Activated T-cell treated with anti-CD3 and anti-CD28 coated beads, Interleukin-2, amount 50 U/mL, for 24 hours (primary cell): ENCODE measurements at regions not wholly inside any gene's neighbourhood (a gene's known extent, or its start where the extent isn't known, plus 50 kb on each side); places are given as distances from the start of the nearest gene placed in this dataset.

Source experiments
- DNase-seq: peaks from one replicate; pipeline ENCODE4 v3.0.0-alpha.2; 2020
- H3K27ac Mint-ChIP-seq: 2 replicates; pipeline ENCODE4 v1.8.0; 2020; ENCODE audit warnings: mild to moderate bottlenecking, mixed read lengths
- H3K27me3 Mint-ChIP-seq: 2 replicates; pipeline ENCODE4 v1.8.0; 2020; ENCODE audit warnings: mixed read lengths
- H3K36me3 Mint-ChIP-seq: 2 replicates; pipeline ENCODE4 v1.8.0; 2020; ENCODE audit warnings: low read depth, mixed read lengths
- H3K4me1 Mint-ChIP-seq: 2 replicates; pipeline ENCODE4 v1.8.0; 2020; ENCODE audit warnings: low read depth, mixed read lengths
- H3K4me3 Mint-ChIP-seq: 2 replicates; pipeline ENCODE4 v1.8.0; 2020; ENCODE audit warnings: mild to moderate bottlenecking, moderate library complexity, mixed read lengths
- H3K9me3 Mint-ChIP-seq: 2 replicates; pipeline ENCODE4 v1.8.0; 2020; ENCODE audit warnings: mixed read lengths

GRCh38 chr12:18942669-18943068 lies 186.9 kb upstream of the PLEKHA5 start:
- H3K27me3 Mint-ChIP-seq: peaks cover 3% of the 10 kb centered on the region
- no peaks in the 10 kb centered on the region for H3K4me1 Mint-ChIP-seq
- DNase-seq: no peak
- H3K9me3 Mint-ChIP-seq: no peaks in the 10 kb centered on the region
- no peaks in the 10 kb centered on the region for H3K36me3 Mint-ChIP-seq
- no peak overlapping the region for H3K27ac Mint-ChIP-seq
- H3K4me3 Mint-ChIP-seq: no peak overlapping the region

GRCh38 chr12:18943200-18943599 lies 186.3 kb upstream of the PLEKHA5 start:
- DNase-seq: no peak
- no peak overlapping the region for H3K4me3 Mint-ChIP-seq
- no peak overlapping the region for H3K27ac Mint-ChIP-seq
- no peaks in the 10 kb centered on the region for H3K4me1 Mint-ChIP-seq
- H3K27me3 Mint-ChIP-seq: peaks cover 3% of the 10 kb centered on the region
- H3K36me3 Mint-ChIP-seq: no peaks in the 10 kb centered on the region
- no peaks in the 10 kb centered on the region for H3K9me3 Mint-ChIP-seq

- Mint-ChIP-seq H3K27ac (no peak overlapping the region), H3K27me3 (peaks cover 3% of the 10 kb centered on the region), H3K4me1 (no peaks in the 10 kb centered on the region), H3K36me3 (no peaks in the 10 kb centered on the region), H3K9me3 (no peaks in the 10 kb centered on the region), H3K4me3 (no peak overlapping the region)
- DNase-seq: no peak
Observed at GRCh38 chr12:18946106-18946505, 183.4 kb upstream of the PLEKHA5 start.

- no peak overlapping the region for H3K4me3 Mint-ChIP-seq
- DNase-seq: no peak
- no peaks in the 10 kb centered on the region for H3K9me3 Mint-ChIP-seq
- no peaks in the 10 kb centered on the region for H3K4me1 Mint-ChIP-seq
- H3K27me3 Mint-ChIP-seq: peaks cover 6% of the 10 kb centered on the region
- no peak overlapping the region for H3K27ac Mint-ChIP-seq
- no peaks in the 10 kb centered on the region for H3K36me3 Mint-ChIP-seq
Observed at GRCh38 chr12:18951218-18951617, 178.3 kb upstream of the PLEKHA5 start.

- H3K4me3 Mint-ChIP-seq: no peak overlapping the region
- no peaks in the 10 kb centered on the region for H3K4me1 Mint-ChIP-seq
- no peak for DNase-seq
- H3K36me3 Mint-ChIP-seq: no peaks in the 10 kb centered on the region
- H3K9me3 Mint-ChIP-seq: no peaks in the 10 kb centered on the region
- H3K27ac Mint-ChIP-seq: no peak overlapping the region
- H3K27me3 Mint-ChIP-seq: peaks cover 3% of the 10 kb centered on the region
Observed at GRCh38 chr12:18953505-18953904, 176.0 kb upstream of the PLEKHA5 start.

GRCh38 chr12:18955594-18955993 lies 173.9 kb upstream of the PLEKHA5 start:
- H3K27ac Mint-ChIP-seq: no peak overlapping the region
- H3K4me3 Mint-ChIP-seq: no peak overlapping the region
- no peak for DNase-seq
- H3K4me1 Mint-ChIP-seq: no peaks in the 10 kb centered on the region
- H3K36me3 Mint-ChIP-seq: no peaks in the 10 kb centered on the region
- no peaks in the 10 kb centered on the region for H3K9me3 Mint-ChIP-seq
- peaks cover 3% of the 10 kb centered on the region for H3K27me3 Mint-ChIP-seq

GRCh38 chr12:18965203-18965602 lies 164.3 kb upstream of the PLEKHA5 start:
- Mint-ChIP-seq H3K9me3 (no peaks in the 10 kb centered on the region), H3K4me3 (no peak overlapping the region), H3K4me1 (no peaks in the 10 kb centered on the region), H3K36me3 (no peaks in the 10 kb centered on the region), H3K27me3 (peaks cover 3% of the 10 kb centered on the region), H3K27ac (no peak overlapping the region)
- DNase-seq: no peak

GRCh38 chr12:18966954-18967353 lies 162.6 kb upstream of the PLEKHA5 start:
- Mint-ChIP-seq H3K4me3 (no peak overlapping the region), H3K27ac (no peak overlapping the region), H3K4me1 (no peaks in the 10 kb centered on the region), H3K36me3 (no peaks in the 10 kb centered on the region), H3K9me3 (no peaks in the 10 kb centered on the region), H3K27me3 (peaks cover 3% of the 10 kb centered on the region)
- DNase-seq: no peak

GRCh38 chr12:18967814-18968213 lies 161.7 kb upstream of the PLEKHA5 start:
- no peaks in the 10 kb centered on the region for H3K36me3 Mint-ChIP-seq
- no peak for DNase-seq
- no peak overlapping the region for H3K4me3 Mint-ChIP-seq
- H3K27ac Mint-ChIP-seq: no peak overlapping the region
- no peaks in the 10 kb centered on the region for H3K9me3 Mint-ChIP-seq
- peaks cover 3% of the 10 kb centered on the region for H3K27me3 Mint-ChIP-seq
- no peaks in the 10 kb centered on the region for H3K4me1 Mint-ChIP-seq

- Mint-ChIP-seq H3K9me3 (no peaks in the 10 kb centered on the region), H3K4me1 (no peaks in the 10 kb centered on the region), H3K36me3 (no peaks in the 10 kb centered on the region), H3K4me3 (no peak overlapping the region), H3K27me3 (peaks cover 3% of the 10 kb centered on the region), H3K27ac (no peak overlapping the region)
- DNase-seq: no peak
Observed at GRCh38 chr12:18969512-18969911, 160.0 kb upstream of the PLEKHA5 start.

GRCh38 chr12:18970603-18971002 lies 158.9 kb upstream of the PLEKHA5 start:
- H3K9me3 Mint-ChIP-seq: no peaks in the 10 kb centered on the region
- no peaks in the 10 kb centered on the region for H3K27me3 Mint-ChIP-seq
- no peaks in the 10 kb centered on the region for H3K36me3 Mint-ChIP-seq
- no peak for DNase-seq
- no peak overlapping the region for H3K27ac Mint-ChIP-seq
- H3K4me1 Mint-ChIP-seq: no peaks in the 10 kb centered on the region
- H3K4me3 Mint-ChIP-seq: no peak overlapping the region

- no peak overlapping the region for H3K4me3 Mint-ChIP-seq
- no peaks in the 10 kb centered on the region for H3K36me3 Mint-ChIP-seq
- no peaks in the 10 kb centered on the region for H3K4me1 Mint-ChIP-seq
- no peaks in the 10 kb centered on the region for H3K9me3 Mint-ChIP-seq
- H3K27ac Mint-ChIP-seq: no peak overlapping the region
- H3K27me3 Mint-ChIP-seq: no peaks in the 10 kb centered on the region
- no peak for DNase-seq
Observed at GRCh38 chr12:18971932-18972331, 157.6 kb upstream of the PLEKHA5 start.

- H3K36me3 Mint-ChIP-seq: no peaks in the 10 kb centered on the region
- no peaks in the 10 kb centered on the region for H3K4me1 Mint-ChIP-seq
- no peak overlapping the region for H3K4me3 Mint-ChIP-seq
- DNase-seq: no peak
- no peaks in the 10 kb centered on the region for H3K27me3 Mint-ChIP-seq
- no peak overlapping the region for H3K27ac Mint-ChIP-seq
- H3K9me3 Mint-ChIP-seq: peaks cover 6% of the 10 kb centered on the region
Observed at GRCh38 chr12:18975933-18976332, 153.6 kb upstream of the PLEKHA5 start.

- H3K4me3 Mint-ChIP-seq: no peak overlapping the region
- no peaks in the 10 kb centered on the region for H3K36me3 Mint-ChIP-seq
Observed at GRCh38 chr12:18979401-18980126, 150.0 kb upstream of the PLEKHA5 start.

GRCh38 chr12:18981732-18982131 lies 147.8 kb upstream of the PLEKHA5 start:
- H3K9me3 Mint-ChIP-seq: peaks cover 6% of the 10 kb centered on the region
- H3K27ac Mint-ChIP-seq: no peak overlapping the region
- H3K36me3 Mint-ChIP-seq: no peaks in the 10 kb centered on the region
- no peaks in the 10 kb centered on the region for H3K4me1 Mint-ChIP-seq
- no peaks in the 10 kb centered on the region for H3K27me3 Mint-ChIP-seq
- no peak overlapping the region for H3K4me3 Mint-ChIP-seq
- no peak for DNase-seq

More at GRCh38 chr12:18979401-18980126, 150.0 kb upstream of the PLEKHA5 start:
- DNase-seq: no peak
- peaks cover 6% of the 10 kb centered on the region for H3K9me3 Mint-ChIP-seq
- no peak overlapping the region for H3K27ac Mint-ChIP-seq
- H3K4me1 Mint-ChIP-seq: no peaks in the 10 kb centered on the region
- H3K27me3 Mint-ChIP-seq: no peaks in the 10 kb centered on the region
